ENCODE measurements at regions not wholly inside any gene's neighbourhood (a gene's known extent, or its start where the extent isn't known, plus 50 kb on each side); places are given as distances from the start of the nearest gene placed in this dataset.

DNA sequence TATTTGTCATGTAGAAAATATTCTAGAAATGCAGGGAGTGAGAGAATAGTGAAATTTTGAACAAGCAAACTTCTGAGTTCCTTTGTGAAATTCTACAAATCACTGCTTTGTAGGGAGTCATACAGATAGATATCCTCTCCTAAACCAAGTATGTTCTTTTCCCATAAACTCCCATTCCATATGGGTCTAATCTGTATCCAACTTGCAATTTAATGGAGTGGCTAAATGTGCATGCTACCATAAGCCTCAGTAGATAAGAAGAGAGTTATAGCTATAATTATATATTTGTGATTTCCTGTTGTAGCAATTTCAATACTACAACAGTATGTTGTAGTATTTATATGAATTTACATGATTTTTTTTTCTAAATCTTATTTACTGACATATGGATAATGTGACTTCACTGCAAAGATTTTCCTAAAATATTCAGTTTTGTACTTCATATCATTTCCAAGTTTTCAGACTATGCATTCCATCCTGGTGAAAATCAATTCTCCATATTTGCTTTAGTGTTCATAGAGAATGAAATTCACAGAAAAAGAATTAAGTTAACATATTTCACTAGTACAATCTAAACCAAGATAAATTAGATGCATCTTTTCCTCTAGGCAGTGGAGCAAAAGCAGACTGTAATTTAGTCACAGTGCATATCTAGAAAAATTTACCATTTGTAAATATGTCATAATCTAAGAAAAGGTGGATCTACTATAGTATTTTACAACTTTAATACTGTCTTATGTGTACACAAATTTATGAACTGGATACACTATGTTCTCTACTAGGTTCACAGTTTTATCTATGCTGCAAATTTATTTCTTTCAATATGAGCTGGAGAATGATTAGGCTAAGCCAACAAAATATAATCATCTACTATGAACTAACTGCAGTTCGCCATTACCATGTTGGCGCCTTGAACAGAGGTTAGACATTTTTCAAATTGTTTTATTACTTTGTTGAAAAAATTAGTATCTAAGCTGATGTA lies 372.9 kb upstream of the NDST3 start:
- Mint-ChIP-seq H3K27ac (ENCODE audit: unreplicated experiment) (no peak overlapping the region), H3K4me1 (ENCODE audit: low read depth) (peaks cover 5% of the 10 kb centered on the region), H3K27me3 (ENCODE audit: low read depth) (no peaks in the 10 kb centered on the region), H3K36me3 (ENCODE audit: low read depth) (no peaks in the 10 kb centered on the region), H3K9me3 (ENCODE audit: low read depth) (peaks cover 4% of the 10 kb centered on the region), H3K4me3 (ENCODE audit: unreplicated experiment) (no peak overlapping the region)
- no peak for DNase-seq (ENCODE audit: low spot score)
- TF ChIP-seq, protein P1, sequence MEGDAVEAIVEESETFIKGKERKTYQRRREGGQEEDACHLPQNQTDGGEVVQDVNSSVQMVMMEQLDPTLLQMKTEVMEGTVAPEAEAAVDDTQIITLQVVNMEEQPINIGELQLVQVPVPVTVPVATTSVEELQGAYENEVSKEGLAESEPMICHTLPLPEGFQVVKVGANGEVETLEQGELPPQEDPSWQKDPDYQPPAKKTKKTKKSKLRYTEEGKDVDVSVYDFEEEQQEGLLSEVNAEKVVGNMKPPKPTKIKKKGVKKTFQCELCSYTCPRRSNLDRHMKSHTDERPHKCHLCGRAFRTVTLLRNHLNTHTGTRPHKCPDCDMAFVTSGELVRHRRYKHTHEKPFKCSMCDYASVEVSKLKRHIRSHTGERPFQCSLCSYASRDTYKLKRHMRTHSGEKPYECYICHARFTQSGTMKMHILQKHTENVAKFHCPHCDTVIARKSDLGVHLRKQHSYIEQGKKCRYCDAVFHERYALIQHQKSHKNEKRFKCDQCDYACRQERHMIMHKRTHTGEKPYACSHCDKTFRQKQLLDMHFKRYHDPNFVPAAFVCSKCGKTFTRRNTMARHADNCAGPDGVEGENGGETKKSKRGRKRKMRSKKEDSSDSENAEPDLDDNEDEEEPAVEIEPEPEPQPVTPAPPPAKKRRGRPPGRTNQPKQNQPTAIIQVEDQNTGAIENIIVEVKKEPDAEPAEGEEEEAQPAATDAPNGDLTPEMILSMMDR (IDR thresholded peaks at IDR 0.05): no peak

DNA sequence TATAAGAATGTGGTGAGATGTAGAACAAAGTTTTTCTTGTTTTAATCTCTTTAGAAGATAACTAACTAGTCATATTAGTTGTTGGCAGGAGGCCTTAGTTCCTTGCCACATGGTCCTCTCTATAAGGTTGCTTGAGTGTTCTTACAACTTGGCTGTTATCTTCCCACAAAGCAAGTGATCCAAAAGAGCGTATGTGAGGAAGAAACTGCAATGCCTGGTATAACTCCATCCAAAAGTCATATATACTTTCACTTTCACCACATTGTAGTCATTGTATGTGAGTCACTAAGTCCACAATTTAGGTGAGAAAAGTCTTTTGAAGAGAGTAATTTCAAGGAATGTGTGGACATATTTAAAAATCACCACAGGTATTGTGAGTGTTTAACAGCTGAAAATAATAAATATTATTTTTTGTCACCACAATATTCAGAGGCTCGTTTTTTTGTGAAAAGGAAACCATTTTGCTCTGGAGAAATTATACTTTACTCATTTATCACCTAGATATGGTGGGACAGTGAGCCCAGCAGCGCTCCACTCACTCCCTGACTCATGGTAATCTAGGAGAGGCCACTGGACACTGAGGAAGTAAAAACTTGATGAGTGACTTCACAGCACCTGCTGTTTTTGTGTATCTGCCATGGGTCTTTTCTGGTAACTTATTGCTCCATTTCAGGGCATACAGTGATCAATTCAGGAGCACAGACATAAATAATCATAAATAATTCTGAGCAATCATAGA lies 369.4 kb upstream of the NDST3 start:
- Mint-ChIP-seq H3K27ac (ENCODE audit: unreplicated experiment) (no peak overlapping the region), H3K27me3 (ENCODE audit: low read depth) (no peaks in the 10 kb centered on the region), H3K9me3 (ENCODE audit: low read depth) (peaks cover 3% of the 10 kb centered on the region), H3K4me3 (ENCODE audit: unreplicated experiment) (no peak overlapping the region), H3K4me1 (ENCODE audit: low read depth) (peaks cover 5% of the 10 kb centered on the region), H3K36me3 (ENCODE audit: low read depth) (no peaks in the 10 kb centered on the region)
- TF ChIP-seq, protein P1 (IDR thresholded peaks at IDR 0.05): no peak
- DNase-seq (ENCODE audit: low spot score): no peak

DNA sequence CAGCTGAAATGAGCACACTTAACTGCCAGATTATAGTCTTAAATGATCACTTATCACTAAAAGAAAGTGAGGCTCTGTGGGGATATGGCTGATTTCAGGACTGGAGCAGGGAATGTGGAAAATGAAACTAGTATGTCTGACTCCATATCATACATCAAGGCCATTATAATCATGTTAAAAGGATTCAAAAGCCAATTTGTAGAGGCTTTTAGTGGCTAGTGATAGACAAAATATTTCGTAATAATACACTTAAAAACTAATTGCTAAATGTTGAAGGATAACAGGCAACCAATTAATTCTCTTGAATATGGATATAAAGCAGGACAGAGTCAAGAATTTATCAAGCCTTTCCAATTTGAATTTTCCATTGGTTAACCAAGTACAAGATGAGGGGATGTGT lies 358.1 kb upstream of the NDST3 start:
- TF ChIP-seq, protein P1 (IDR thresholded peaks at IDR 0.05): no peak
- Mint-ChIP-seq H3K27ac (ENCODE audit: unreplicated experiment) (no peak overlapping the region), H3K36me3 (ENCODE audit: low read depth) (no peaks in the 10 kb centered on the region), H3K4me3 (ENCODE audit: unreplicated experiment) (no peak overlapping the region), H3K4me1 (ENCODE audit: low read depth) (no peaks in the 10 kb centered on the region), H3K27me3 (ENCODE audit: low read depth) (peaks cover 3% of the 10 kb centered on the region), H3K9me3 (ENCODE audit: low read depth) (peaks cover 10% of the 10 kb centered on the region)
- DNase-seq (ENCODE audit: low spot score): no peak

DNA sequence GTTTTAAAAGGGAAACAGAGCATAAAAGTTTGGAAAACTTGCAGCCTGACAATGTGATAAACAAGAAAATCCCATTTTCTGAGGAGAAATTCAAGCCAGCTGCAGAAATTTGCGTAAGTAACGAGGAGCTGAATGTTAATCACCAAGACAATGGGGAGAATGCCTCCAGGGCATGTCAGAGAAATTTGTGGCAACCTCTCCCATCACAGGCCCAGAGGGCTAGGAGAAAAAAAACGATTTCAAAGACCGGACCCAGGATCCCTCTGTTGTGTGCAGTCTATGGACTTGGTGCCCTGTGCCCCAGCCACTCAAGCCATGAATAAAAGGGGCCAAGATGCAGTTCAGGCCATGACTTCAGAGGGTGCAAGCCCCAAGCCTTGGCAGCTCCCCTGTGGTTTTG lies 355.4 kb upstream of the NDST3 start:
- peaks cover 11% of the 10 kb centered on the region for H3K9me3 Mint-ChIP-seq (ENCODE audit: low read depth)
- H3K4me3 Mint-ChIP-seq (ENCODE audit: unreplicated experiment): no peak overlapping the region
- H3K27me3 Mint-ChIP-seq (ENCODE audit: low read depth): peaks cover 2% of the 10 kb centered on the region
- no peak for DNase-seq (ENCODE audit: low spot score)
- TF ChIP-seq, protein P1 (IDR thresholded peaks at IDR 0.05): no peak
- H3K36me3 Mint-ChIP-seq (ENCODE audit: low read depth): no peaks in the 10 kb centered on the region
- no peaks in the 10 kb centered on the region for H3K4me1 Mint-ChIP-seq (ENCODE audit: low read depth)
- no peak overlapping the region for H3K27ac Mint-ChIP-seq (ENCODE audit: unreplicated experiment)

DNA sequence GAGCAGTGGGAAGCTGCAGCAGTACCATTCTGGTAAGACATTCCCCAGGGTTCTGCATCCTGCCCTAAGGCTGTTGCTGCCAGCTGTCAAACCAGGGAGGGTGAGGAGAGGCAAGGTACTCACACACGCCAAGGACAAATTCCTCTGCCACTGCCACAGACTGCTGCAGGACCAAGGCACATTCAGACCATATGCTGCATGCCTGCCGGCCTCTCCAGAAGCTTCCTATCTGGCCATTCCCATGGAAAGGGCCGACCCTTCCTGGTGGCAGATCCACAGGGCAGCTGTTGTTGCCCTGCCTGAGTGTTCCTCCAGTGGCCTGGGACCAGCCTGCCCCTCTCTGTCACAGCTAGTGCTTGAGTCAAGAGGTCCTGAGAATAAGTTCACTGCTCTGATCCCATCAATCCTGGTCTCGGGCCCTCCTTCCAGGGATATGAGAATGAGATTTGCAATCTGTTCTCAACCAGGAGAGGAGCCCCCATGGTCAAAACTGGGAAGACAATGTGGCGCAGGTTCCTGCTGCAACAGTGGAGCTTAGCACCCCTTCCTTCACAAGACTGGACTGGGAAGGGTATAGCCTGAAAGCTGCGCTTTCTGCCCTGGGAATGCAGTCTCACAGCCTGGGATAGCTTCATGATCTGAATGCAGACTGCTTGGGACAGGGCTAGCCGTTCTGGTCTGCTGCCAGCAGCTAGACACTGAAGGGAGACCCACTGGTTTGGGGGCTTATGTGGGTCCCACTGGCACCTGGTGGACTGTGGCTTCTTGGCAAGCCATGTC lies 342.5 kb upstream of the NDST3 start:
- H3K27me3 Mint-ChIP-seq (ENCODE audit: low read depth): no peaks in the 10 kb centered on the region
- TF ChIP-seq, protein P1 (IDR thresholded peaks at IDR 0.05): no peak
- H3K9me3 Mint-ChIP-seq (ENCODE audit: low read depth): peaks cover 4% of the 10 kb centered on the region
- H3K4me3 Mint-ChIP-seq (ENCODE audit: unreplicated experiment): no peak overlapping the region
- H3K36me3 Mint-ChIP-seq (ENCODE audit: low read depth): no peaks in the 10 kb centered on the region
- H3K4me1 Mint-ChIP-seq (ENCODE audit: low read depth): no peaks in the 10 kb centered on the region
- no peak overlapping the region for H3K27ac Mint-ChIP-seq (ENCODE audit: unreplicated experiment)
- no peak for DNase-seq (ENCODE audit: low spot score)
